Bronchial epithelial cell (primary cell): ENCODE measurements at regions not wholly inside any gene's neighbourhood (a gene's known extent, or its start where the extent isn't known, plus 50 kb on each side); places are given as distances from the start of the nearest gene placed in this dataset.
"Not testable (repeated sequence)": the region's sequence is repeated elsewhere in the genome, so short reads cannot be mapped to it uniquely, and the experiment has no call there.

Experiments
- DNase-seq: peaks from one replicate; pipeline ENCODE4 v3.0.0-alpha.2; 2010; ENCODE audit warnings: low read depth
- FAIRE-seq: peaks from 2 replicates; lab custom pipeline; 2011; peaks lifted over from hg19 to GRCh38; lab: Jason Lieb, UNC
- H3K27me3 ChIP-seq: 2 replicates; pipeline ENCODE4 v1.5.1; 2011; ENCODE audit warnings: low read length; ENCODE audit not compliant: control insufficient read depth, insufficient read depth
- H3K36me3 ChIP-seq: 2 replicates; pipeline ENCODE4 v1.5.1; 2011; ENCODE audit warnings: low read length; ENCODE audit not compliant: control insufficient read depth, insufficient read depth
- H3K4me3 ChIP-seq: 2 replicates; pipeline ENCODE4 v1.5.1; 2011; ENCODE audit warnings: mild to moderate bottlenecking, low read depth, low read length, control low read depth
- CTCF ChIP-seq: IDR thresholded peaks from 2 replicates; pipeline ENCODE4 v1.5.1; 2011; ENCODE audit warnings: mild to moderate bottlenecking, moderate library complexity, low read length, control low read depth, inconsistent platforms; ENCODE audit not compliant: insufficient read depth, severe bottlenecking

DNA sequence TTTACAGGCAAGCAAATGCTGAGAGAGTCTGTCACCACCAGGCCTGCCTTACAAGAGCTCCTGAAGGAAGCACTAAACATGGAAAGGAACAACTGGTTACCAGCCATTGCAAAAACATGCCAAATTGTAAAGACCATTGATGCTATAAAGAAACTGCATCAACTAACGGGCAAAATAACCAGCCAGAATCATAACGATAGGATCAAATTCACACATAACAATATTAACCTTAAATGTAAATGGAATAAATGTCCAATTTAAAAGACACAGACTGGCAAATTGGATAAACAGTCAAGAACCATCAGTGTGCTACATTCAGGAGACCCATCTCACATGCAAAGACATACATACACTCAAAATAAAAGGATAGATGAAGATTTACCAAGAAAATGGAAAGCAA, 170.7 kb downstream of the CRPPA start:
- H3K27me3 ChIP-seq, H3K4me3 ChIP-seq, FAIRE-seq, DNase-seq, H3K36me3 ChIP-seq: not testable (repeated sequence)

- not testable (repeated sequence) for DNase-seq, H3K36me3 ChIP-seq, FAIRE-seq, H3K27me3 ChIP-seq, H3K4me3 ChIP-seq
These were observed 172.1 kb downstream of the CRPPA start for GRCh38 chr7:16249204-16249603.

DNA sequence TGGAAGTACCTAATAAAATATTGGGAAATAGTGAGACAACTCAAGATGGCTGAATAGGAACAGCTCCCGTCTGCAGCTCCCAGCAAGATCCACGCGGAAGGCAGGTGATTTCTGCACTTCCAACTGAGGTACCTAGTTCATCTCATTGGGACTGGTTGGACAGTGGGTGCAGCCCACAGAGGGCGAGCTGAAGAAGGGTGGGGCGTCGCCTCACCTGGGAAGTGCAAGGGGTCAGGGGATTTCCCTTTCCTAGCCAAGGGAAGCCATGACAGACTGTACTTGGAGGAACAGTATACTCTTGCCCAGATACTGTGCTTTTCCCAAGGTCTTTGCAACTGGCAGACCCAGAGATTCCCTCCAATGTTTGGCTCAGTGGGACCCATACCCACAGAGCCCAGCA, 172.8 kb downstream of the CRPPA start:
- FAIRE-seq, H3K4me3 ChIP-seq, H3K27me3 ChIP-seq, DNase-seq, H3K36me3 ChIP-seq: not testable (repeated sequence)

DNA sequence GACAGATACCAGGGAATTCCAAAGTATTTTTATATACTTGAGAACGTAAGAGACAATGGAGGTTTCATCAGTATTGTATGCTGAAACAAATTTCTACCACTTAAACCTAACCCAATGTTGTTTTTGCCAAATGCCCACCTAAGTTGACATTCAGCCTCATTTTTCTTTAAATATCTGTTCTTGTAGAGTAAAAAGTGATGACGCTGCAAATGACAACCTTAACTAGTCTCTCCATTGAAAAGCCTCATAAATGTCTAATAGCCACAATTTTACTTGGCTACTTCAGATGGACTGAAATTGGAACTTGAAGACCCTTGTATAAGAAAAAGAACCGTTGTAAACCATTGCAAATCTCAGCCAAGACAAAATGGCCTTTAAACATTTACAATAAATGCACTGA, 176.9 kb downstream of the CRPPA start:
- no peak for TF ChIP-seq CTCF
- no peak for DNase-seq
- no peak overlapping the region for H3K4me3 ChIP-seq
- FAIRE-seq: no peak
- no peaks in the 10 kb centered on the region for H3K36me3 ChIP-seq
- H3K27me3 ChIP-seq: no peaks in the 10 kb centered on the region

GRCh38 chr7:16242920-16243319, 178.4 kb downstream of the CRPPA start:
- TF ChIP-seq CTCF: no peak
- no peak for FAIRE-seq
- DNase-seq: no peak
- Histone ChIP-seq H3K4me3 (no peak overlapping the region), H3K36me3 (no peaks in the 10 kb centered on the region), H3K27me3 (no peaks in the 10 kb centered on the region)

- no peaks in the 10 kb centered on the region for H3K27me3 ChIP-seq
- DNase-seq (no peak), FAIRE-seq (no peak)
- H3K4me3 ChIP-seq: no peak overlapping the region
- no peaks in the 10 kb centered on the region for H3K36me3 ChIP-seq
- TF ChIP-seq CTCF: no peak
These were observed 180.3 kb downstream of the CRPPA start for GRCh38 chr7:16241017-16241416.

GRCh38 chr7:16236381-16236780, 185.0 kb downstream of the CRPPA start:
- DNase-seq (no peak), FAIRE-seq (no peak)
- no peak overlapping the region for H3K4me3 ChIP-seq
- TF ChIP-seq CTCF: no peak
- H3K36me3 ChIP-seq: no peaks in the 10 kb centered on the region
- no peaks in the 10 kb centered on the region for H3K27me3 ChIP-seq
